GM18508 (cell line): ENCODE measurements at regions not wholly inside any gene's neighbourhood (a gene's known extent, or its start where the extent isn't known, plus 50 kb on each side); places are given as distances from the start of the nearest gene placed in this dataset.

ENCODE experiments used
- ATAC-seq: cut with Tn5 transposase; IDR thresholded peaks from one replicate; pipeline ENCODE4 v1.9.1; 2021; ENCODE audit warnings: moderate number of reproducible peaks; ENCODE audit not compliant: insufficient read depth, unreplicated experiment

- no peak for ATAC-seq
Observed at GRCh38 chr3:154515921-154516320, 85.9 kb upstream of the GPR149 start.

- ATAC-seq, result no peak
Observed at GRCh38 chr3:154510780-154511179, 80.8 kb upstream of the GPR149 start.

- no peak for ATAC-seq
Observed at GRCh38 chr3:154507727-154508126, 77.7 kb upstream of the GPR149 start.

- no peak for ATAC-seq
Observed at GRCh38 chr3:154496978-154497377, 67.0 kb upstream of the GPR149 start.

- no peak for ATAC-seq
Observed at GRCh38 chr3:154496540-154496939, 66.5 kb upstream of the GPR149 start.

GRCh38 chr3:154486949-154487348 is 57.0 kb upstream of the GPR149 start:
- no peak for ATAC-seq

GRCh38 chr3:154482507-154482906 is 52.5 kb upstream of the GPR149 start:
- ATAC-seq, result no peak

- ATAC-seq, result no peak
Observed at GRCh38 chr3:154480033-154480432, 50.0 kb upstream of the GPR149 start.
